ENCODE measurements at regions not wholly inside any gene's neighbourhood (a gene's known extent, or its start where the extent isn't known, plus 50 kb on each side); places are given as distances from the start of the nearest gene placed in this dataset.

- H3K4me3 Mint-ChIP-seq: no peak overlapping the region
- H3K9me3 Mint-ChIP-seq (ENCODE audit: low read depth): no peaks in the 10 kb centered on the region
Observed at GRCh38 chr5:125189531-125189941, 443.1 kb upstream of the ZNF608 start.

GRCh38 chr5:125190232-125191087, 444.0 kb upstream of the ZNF608 start:
- no peaks in the 10 kb centered on the region for H3K4me1 Mint-ChIP-seq
- H3K27ac Mint-ChIP-seq: no peak overlapping the region
- no peaks in the 10 kb centered on the region for H3K9me3 Mint-ChIP-seq (ENCODE audit: low read depth)
- no peak overlapping the region for H3K4me3 Mint-ChIP-seq
- ATAC-seq (no peak), DNase-seq (no peak)
- H3K27me3 Mint-ChIP-seq: no peaks in the 10 kb centered on the region
- no peaks in the 10 kb centered on the region for H3K36me3 Mint-ChIP-seq
- CTCF ChIA-PET: no interaction called here

More at GRCh38 chr5:125189531-125189941, 443.1 kb upstream of the ZNF608 start:
- no peaks in the 10 kb centered on the region for H3K36me3 Mint-ChIP-seq
- H3K4me1 Mint-ChIP-seq: no peaks in the 10 kb centered on the region
- no peak overlapping the region for H3K27ac Mint-ChIP-seq
- H3K27me3 Mint-ChIP-seq: no peaks in the 10 kb centered on the region
- CTCF ChIA-PET: no interaction called here
- ATAC-seq: no peak
- no peak for DNase-seq

DNA sequence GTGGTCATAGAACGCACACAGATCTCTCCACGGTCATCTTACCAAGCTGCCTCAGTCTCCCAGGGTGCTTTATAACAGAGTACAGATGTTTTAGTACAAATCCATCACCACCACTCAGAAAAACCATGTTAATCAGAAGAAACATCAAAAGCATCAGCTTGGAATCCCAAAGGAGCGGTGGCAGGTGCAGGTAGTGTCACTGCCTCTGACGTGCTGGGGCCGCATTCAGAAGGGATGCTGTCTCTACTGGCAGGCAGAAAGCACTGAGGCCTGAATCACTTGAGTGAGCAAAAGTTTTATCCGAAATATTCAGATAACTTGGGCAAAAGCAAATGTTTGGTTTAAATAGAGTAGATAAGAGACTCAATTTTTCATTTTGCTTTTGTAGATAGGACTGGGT, 448.4 kb upstream of the ZNF608 start:
- Mint-ChIP-seq H3K27ac (no peak overlapping the region), H3K4me1 (no peaks in the 10 kb centered on the region), H3K36me3 (no peaks in the 10 kb centered on the region), H3K9me3 (ENCODE audit: low read depth) (peaks cover 2% of the 10 kb centered on the region), H3K4me3 (no peak overlapping the region), H3K27me3 (no peaks in the 10 kb centered on the region)
- no peak for ATAC-seq
- CTCF ChIA-PET: no interaction called here
- no peak for DNase-seq

DNA sequence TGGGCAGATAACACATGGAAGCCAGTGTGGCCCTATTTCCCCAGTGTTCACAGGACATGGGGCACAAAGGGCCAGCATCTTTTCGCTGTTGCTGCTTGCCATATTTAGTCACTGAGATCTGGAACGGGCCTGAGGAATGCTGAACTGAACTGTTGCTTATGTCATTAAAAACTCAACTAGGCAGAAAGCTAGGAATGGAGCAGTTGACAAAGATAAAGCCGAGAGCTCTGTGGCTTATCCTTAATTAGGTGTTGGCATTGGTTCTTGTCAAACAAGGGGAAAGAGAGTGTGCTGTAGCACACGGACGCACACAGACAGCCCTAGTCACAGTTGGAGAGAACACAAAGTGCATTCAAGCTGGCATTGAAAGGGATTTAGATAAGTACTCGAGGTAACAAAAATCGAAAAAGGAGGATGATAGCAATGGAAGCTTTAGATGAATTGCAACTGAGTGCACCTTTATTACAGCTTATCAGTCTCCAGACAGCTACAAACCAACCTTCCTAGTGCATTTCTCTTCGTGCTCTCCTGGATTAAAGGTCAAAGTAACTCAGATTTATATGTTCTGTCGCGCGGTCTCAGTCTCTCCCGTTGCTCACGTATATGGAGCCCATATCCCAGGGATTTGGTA, 450.2 kb upstream of the ZNF608 start:
- no peak for ATAC-seq
- DNase-seq: no peak
- peaks cover 2% of the 10 kb centered on the region for H3K9me3 Mint-ChIP-seq (ENCODE audit: low read depth)
- no peaks in the 10 kb centered on the region for H3K4me1 Mint-ChIP-seq
- H3K4me3 Mint-ChIP-seq: no peak overlapping the region
- no peaks in the 10 kb centered on the region for H3K27me3 Mint-ChIP-seq
- no peak overlapping the region for H3K27ac Mint-ChIP-seq
- no peaks in the 10 kb centered on the region for H3K36me3 Mint-ChIP-seq
- CTCF ChIA-PET: no interaction called here

- CTCF ChIA-PET: no interaction called here
- H3K27me3 Mint-ChIP-seq: no peaks in the 10 kb centered on the region
- no peak for DNase-seq
- H3K4me1 Mint-ChIP-seq: no peaks in the 10 kb centered on the region
- H3K9me3 Mint-ChIP-seq (ENCODE audit: low read depth): peaks cover 2% of the 10 kb centered on the region
- no peak overlapping the region for H3K4me3 Mint-ChIP-seq
- no peak for ATAC-seq
- no peaks in the 10 kb centered on the region for H3K36me3 Mint-ChIP-seq
- no peak overlapping the region for H3K27ac Mint-ChIP-seq
Observed at GRCh38 chr5:125197321-125197720, 450.9 kb upstream of the ZNF608 start.

DNA sequence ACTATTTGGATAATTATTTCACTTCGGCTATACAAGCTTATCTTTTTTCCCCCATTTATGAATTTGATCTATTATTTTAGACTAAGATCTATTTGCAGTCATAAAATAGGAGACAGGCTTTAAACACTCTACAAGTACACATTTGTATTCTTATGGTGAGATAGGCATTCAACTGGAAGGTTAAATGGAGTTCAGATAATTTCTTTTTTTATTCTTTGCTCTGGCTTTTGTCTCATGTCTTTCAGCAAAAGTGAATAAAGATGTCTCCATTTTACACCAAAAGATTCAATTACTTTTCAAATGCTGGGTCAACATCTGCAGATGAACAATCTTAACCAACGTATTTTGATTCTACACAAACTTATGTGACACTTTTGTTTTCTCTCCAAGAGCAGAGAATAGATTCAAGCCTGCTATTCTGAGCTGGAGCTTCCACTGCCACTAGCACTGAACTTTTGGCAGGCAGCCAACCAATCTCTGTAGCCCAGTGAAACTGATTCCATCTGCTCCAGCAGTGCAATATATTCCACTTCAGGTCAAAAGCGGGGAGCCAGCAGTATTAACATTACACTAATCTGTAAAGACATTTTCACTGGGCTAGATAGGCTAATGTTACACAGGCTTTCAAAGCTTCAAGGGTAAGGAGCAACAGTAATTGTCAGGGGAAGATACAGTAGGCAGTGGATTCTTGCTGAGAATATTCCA, 452.0 kb upstream of the ZNF608 start:
- no peaks in the 10 kb centered on the region for H3K4me1 Mint-ChIP-seq
- H3K36me3 Mint-ChIP-seq: no peaks in the 10 kb centered on the region
- no peak overlapping the region for H3K4me3 Mint-ChIP-seq
- H3K27me3 Mint-ChIP-seq: no peaks in the 10 kb centered on the region
- no peak overlapping the region for H3K27ac Mint-ChIP-seq
- no peak for ATAC-seq
- CTCF ChIA-PET: no interaction called here
- H3K9me3 Mint-ChIP-seq (ENCODE audit: low read depth): peaks cover 2% of the 10 kb centered on the region
- DNase-seq: no peak

- CTCF ChIA-PET: no interaction called here
- no peak for DNase-seq
- no peak for ATAC-seq
- Mint-ChIP-seq H3K36me3 (no peaks in the 10 kb centered on the region), H3K9me3 (ENCODE audit: low read depth) (peaks cover 2% of the 10 kb centered on the region), H3K27ac (no peak overlapping the region), H3K27me3 (no peaks in the 10 kb centered on the region), H3K4me1 (no peaks in the 10 kb centered on the region), H3K4me3 (no peak overlapping the region)
Observed at GRCh38 chr5:125199373-125199772, 452.9 kb upstream of the ZNF608 start.

GRCh38 chr5:125199968-125200865, 453.8 kb upstream of the ZNF608 start:
- peaks cover 2% of the 10 kb centered on the region for H3K9me3 Mint-ChIP-seq (ENCODE audit: low read depth)
- no peaks in the 10 kb centered on the region for H3K27me3 Mint-ChIP-seq
- no peak overlapping the region for H3K27ac Mint-ChIP-seq
- no peak overlapping the region for H3K4me3 Mint-ChIP-seq
- H3K4me1 Mint-ChIP-seq: no peaks in the 10 kb centered on the region
- ATAC-seq (no peak), DNase-seq (no peak)
- CTCF ChIA-PET: no interaction called here
- H3K36me3 Mint-ChIP-seq: no peaks in the 10 kb centered on the region

DNA sequence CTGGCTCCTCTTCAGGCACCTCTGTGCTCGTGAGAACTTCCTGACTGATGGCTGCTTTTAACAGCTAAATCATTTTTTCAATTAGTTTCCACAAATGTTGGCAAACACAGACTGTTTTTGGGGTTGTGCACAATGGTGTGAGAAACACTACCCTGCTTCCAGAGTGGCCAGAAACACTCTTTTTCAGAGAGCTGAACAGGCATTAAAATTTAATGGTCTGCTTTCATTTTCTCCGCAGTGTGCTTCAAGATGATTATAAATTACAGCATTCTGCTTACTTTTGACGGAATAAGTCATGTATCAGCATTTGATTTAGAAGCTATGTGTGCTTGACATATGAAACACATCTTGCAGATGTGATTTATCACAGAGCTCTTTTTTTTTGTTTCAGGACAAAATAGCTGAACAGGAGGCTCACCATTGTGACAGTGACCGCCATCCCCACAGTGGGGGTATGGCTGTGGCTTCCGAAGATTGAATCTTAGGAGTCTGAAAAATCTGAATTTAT, 454.5 kb upstream of the ZNF608 start:
- Mint-ChIP-seq H3K4me3 (no peak overlapping the region), H3K27ac (no peak overlapping the region), H3K4me1 (no peaks in the 10 kb centered on the region), H3K27me3 (no peaks in the 10 kb centered on the region), H3K9me3 (ENCODE audit: low read depth) (peaks cover 5% of the 10 kb centered on the region), H3K36me3 (no peaks in the 10 kb centered on the region)
- ATAC-seq (no peak), DNase-seq (no peak)
- CTCF ChIA-PET: no interaction called here

DNA sequence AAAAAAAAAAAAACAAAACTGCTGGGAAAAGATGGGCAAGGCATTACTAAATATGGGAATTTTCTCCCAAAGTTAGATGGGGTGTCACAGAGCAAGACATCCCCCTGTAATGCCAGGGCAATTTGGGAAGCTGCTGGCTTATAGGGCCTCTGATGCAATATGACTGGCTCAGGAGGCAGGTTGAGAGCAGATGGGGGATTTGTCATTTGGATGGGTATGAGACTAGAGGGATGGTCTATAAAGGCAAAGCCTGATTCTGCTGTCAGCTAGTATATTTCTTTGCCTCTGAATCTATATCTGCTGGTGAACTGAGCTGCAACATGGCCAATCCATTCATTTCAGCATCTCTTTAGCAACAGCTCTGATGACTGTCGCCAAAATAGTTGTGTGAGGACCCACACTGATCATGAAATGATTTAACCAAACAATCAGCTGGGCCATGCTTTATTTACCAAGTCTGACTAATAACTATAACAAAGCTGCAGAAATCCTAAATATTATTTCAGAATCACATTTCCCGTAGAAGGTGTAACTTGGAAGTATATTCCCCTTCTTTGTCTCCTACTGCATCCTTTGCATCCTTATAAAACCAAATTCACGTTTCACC, 455.1 kb upstream of the ZNF608 start:
- Mint-ChIP-seq H3K9me3 (ENCODE audit: low read depth) (peaks cover 5% of the 10 kb centered on the region), H3K27ac (no peak overlapping the region), H3K36me3 (no peaks in the 10 kb centered on the region), H3K27me3 (no peaks in the 10 kb centered on the region), H3K4me3 (no peak overlapping the region), H3K4me1 (no peaks in the 10 kb centered on the region)
- no peak for ATAC-seq
- DNase-seq: no peak
- CTCF ChIA-PET: no interaction called here

DNA sequence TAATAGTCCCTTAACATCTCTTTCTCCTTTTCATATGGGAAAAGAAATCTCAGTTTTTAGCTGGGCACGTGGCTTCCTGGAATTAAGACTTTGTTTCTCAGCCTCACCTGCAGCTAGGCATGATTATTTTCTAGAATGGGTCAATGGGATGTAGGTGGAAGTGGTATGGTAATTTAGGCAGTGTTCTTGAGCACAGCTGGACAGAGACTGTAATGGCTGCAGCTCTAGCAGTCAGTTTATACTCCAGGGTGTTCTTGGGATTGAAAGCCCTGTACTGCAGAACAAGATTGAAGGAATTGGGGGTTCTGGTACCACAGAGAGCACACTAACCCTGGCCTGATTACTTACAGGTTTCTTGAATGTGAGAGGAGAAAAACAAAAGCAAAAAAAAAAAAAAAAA, 455.9 kb upstream of the ZNF608 start:
- ATAC-seq (no peak), DNase-seq (no peak)
- no peak overlapping the region for H3K4me3 Mint-ChIP-seq
- H3K27ac Mint-ChIP-seq: no peak overlapping the region
- no peaks in the 10 kb centered on the region for H3K4me1 Mint-ChIP-seq
- CTCF ChIA-PET: no interaction called here
- H3K27me3 Mint-ChIP-seq: no peaks in the 10 kb centered on the region
- no peaks in the 10 kb centered on the region for H3K36me3 Mint-ChIP-seq
- peaks cover 3% of the 10 kb centered on the region for H3K9me3 Mint-ChIP-seq (ENCODE audit: low read depth)

DNA sequence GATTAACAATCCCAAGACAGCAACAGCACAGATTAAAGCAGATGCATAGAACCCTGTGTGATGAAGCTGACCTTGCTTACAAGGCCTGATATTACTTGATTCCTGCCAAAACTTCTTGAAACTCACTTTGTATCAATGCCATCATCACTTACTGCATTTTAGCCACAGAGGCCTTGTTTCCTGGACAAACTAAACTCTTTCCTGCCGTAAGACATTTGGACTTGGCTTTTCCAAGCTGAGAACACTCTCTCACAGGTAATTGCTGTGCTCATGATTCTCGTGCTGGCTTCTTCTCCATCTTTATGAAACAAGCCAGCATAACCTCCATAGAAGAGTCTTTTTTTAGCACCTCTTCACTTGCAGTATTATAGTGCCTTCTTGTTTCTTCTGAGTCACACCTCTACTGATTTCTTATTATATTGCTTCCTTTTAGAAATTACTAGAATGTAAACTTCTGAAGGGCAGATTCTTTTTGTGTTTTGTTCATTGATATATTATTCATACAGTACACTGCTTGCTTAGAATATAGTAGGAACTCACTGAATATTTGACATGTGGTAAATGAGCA, 456.5 kb upstream of the ZNF608 start:
- DNase-seq (no peak), ATAC-seq (no peak)
- Mint-ChIP-seq H3K4me1 (no peaks in the 10 kb centered on the region), H3K36me3 (no peaks in the 10 kb centered on the region), H3K4me3 (no peak overlapping the region), H3K27ac (no peak overlapping the region), H3K27me3 (no peaks in the 10 kb centered on the region), H3K9me3 (ENCODE audit: low read depth) (peaks cover 3% of the 10 kb centered on the region)
- CTCF ChIA-PET: no interaction called here

Measured in activated CD8-positive, alpha-beta memory T cell treated with anti-CD3 and anti-CD28 coated beads, Interleukin-2, amount 10 ng/mL, durations not matched to agents 7 days and 5 days (primary cell).